Lung (tissue), 11 donors: ENCODE measurements at regions not wholly inside any gene's neighbourhood (a gene's known extent, or its start where the extent isn't known, plus 50 kb on each side); places are given as distances from the start of the nearest gene placed in this dataset.

Experiments used
- ATAC-seq: fragments of 200-7000 bp; cut with Tn5 transposase; one replicate; pipeline ENCODE4 v1.9.1; 2020; ENCODE audit warnings: moderate number of reproducible peaks; ENCODE audit not compliant: insufficient read depth, low FRiP score
- DNase-seq, 3 donors: peaks; one replicate each; pipeline ENCODE4 v3.0.0-alpha.2; 2013 to 2017
- H3K27ac ChIP-seq, 2 donors: one replicate each; pipeline ENCODE4 v1.5.1; 2013; ENCODE audit warnings: mild to moderate bottlenecking in 2 of 2, moderate library complexity in 2 of 2, control low read depth in 1 of 2, inconsistent platforms in 1 of 2, low read depth in 1 of 2, low read length in 1 of 2
- H3K27me3 ChIP-seq, 3 donors: one replicate each; pipeline ENCODE4 v1.5.1; 2013; ENCODE audit warnings: low read length in 2 of 3; ENCODE audit not compliant: control insufficient read depth in 3 of 3, insufficient read depth in 3 of 3
- H3K36me3 ChIP-seq, 4 donors: one replicate each; pipeline ENCODE4 v1.5.1; 2013; ENCODE audit warnings: low read length in 4 of 4, mild to moderate bottlenecking in 1 of 4, moderate library complexity in 1 of 4; ENCODE audit not compliant: control insufficient read depth in 4 of 4, insufficient read depth in 4 of 4
- H3K4me1 ChIP-seq, 5 donors: one replicate each; pipeline ENCODE4 v1.5.1; 2013; ENCODE audit warnings: low read length in 5 of 5, mild to moderate bottlenecking in 2 of 5, moderate library complexity in 1 of 5; ENCODE audit not compliant: control insufficient read depth in 5 of 5, insufficient read depth in 5 of 5
- H3K4me3 ChIP-seq: one replicate; pipeline ENCODE4 v1.5.1; 2013; ENCODE audit warnings: mild to moderate bottlenecking, control low read depth, moderate library complexity
- H3K9ac ChIP-seq, 2 donors: one replicate each; pipeline ENCODE4 v1.5.1; 2013; ENCODE audit warnings: low read length in 2 of 2, control low read depth in 1 of 2; ENCODE audit not compliant: insufficient read depth in 1 of 2
- H3K9me3 ChIP-seq, 4 donors: one replicate each; pipeline ENCODE4 v1.5.1; 2013; ENCODE audit warnings: low read length in 3 of 4, mild to moderate bottlenecking in 1 of 4, moderate library complexity in 1 of 4; ENCODE audit not compliant: control insufficient read depth in 4 of 4, insufficient read depth in 3 of 4
- CTCF ChIP-seq: IDR thresholded peaks from 2 replicates; pipeline ENCODE4 v1.5.1; 2012; ENCODE audit warnings: mild to moderate bottlenecking; ENCODE audit errors: control extremely low read depth, extremely low read depth
- whole genome bisulfite sequencing, 2 donors: extraction: QIAGEN DNeasy Blood & Tissue Kit; methylation state at CpG; one replicate each; pipeline ENCODE4 v1.1.7; 2013; 5-methylcytosine and 5-hydroxymethylcytosine counted together
- donor health status: control.
- donor health status: control.
- donor health status: Bipolar disorder and iron deficiency.
- donor health status: healthy.
- donor health status: DM: yes; HTN: yes; CAD: no.

- WGBS, 2 donors, result 52 to 66% methylated on average over 6 of the region's 6 CpGs
- Histone ChIP-seq H3K27me3 (peaks cover 0 to 4% (median 0%) of the 10 kb centered on the region in 3 donors), H3K4me1 (peaks cover 0 to 3% (median 0%) of the 10 kb centered on the region in 5 donors), H3K36me3 (no peaks in the 10 kb centered on the region), H3K9ac (no peak overlapping the region), H3K27ac (no peak overlapping the region), H3K4me3 (no peak overlapping the region), H3K9me3 (no peaks in the 10 kb centered on the region)
- DNase-seq, result no peak
- ATAC-seq, result no peak
- no peak for TF ChIP-seq CTCF
These were observed 106.9 kb upstream of the SLC8A1 start for GRCh38 chr2:40558761-40559160.

- 91 to 95% methylated on average over 2 of the region's 2 CpGs for WGBS, 2 donors
- no peak overlapping the region for H3K4me3 ChIP-seq
- DNase-seq, result no peak
- peaks cover 0 to 3% (median 0%) of the 10 kb centered on the region in 5 donors for H3K4me1 ChIP-seq
- no peaks in the 10 kb centered on the region for H3K36me3 ChIP-seq
- no peak for ATAC-seq
- TF ChIP-seq CTCF, result no peak
- H3K27me3 ChIP-seq, result peaks cover 0 to 4% (median 0%) of the 10 kb centered on the region in 3 donors
- H3K9ac ChIP-seq, result no peak overlapping the region
- H3K27ac ChIP-seq, result no peak overlapping the region
- no peaks in the 10 kb centered on the region for H3K9me3 ChIP-seq
These were observed 107.3 kb upstream of the SLC8A1 start for GRCh38 chr2:40559175-40559574.

GRCh38 chr2:40564184-40564583 is 112.3 kb upstream of the SLC8A1 start:
- Histone ChIP-seq H3K4me1 (no peaks in the 10 kb centered on the region), H3K9ac (no peak overlapping the region), H3K27me3 (no peaks in the 10 kb centered on the region), H3K27ac (no peak overlapping the region), H3K36me3 (no peaks in the 10 kb centered on the region), H3K9me3 (no peaks in the 10 kb centered on the region), H3K4me3 (no peak overlapping the region)
- WGBS, 2 donors, result 34 to 37% methylated on average over 2 of the region's 2 CpGs
- ATAC-seq, result no peak
- no peak for TF ChIP-seq CTCF
- no peak for DNase-seq

GRCh38 chr2:40579247-40579646 is 127.4 kb upstream of the SLC8A1 start:
- no peaks in the 10 kb centered on the region for H3K36me3 ChIP-seq
- DNase-seq (no peak), ATAC-seq (no peak)
- no peaks in the 10 kb centered on the region for H3K27me3 ChIP-seq
- no peak overlapping the region for H3K27ac ChIP-seq
- no peak overlapping the region for H3K4me3 ChIP-seq
- no peaks in the 10 kb centered on the region for H3K4me1 ChIP-seq
- H3K9ac ChIP-seq, result no peak overlapping the region
- TF ChIP-seq CTCF, result no peak
- H3K9me3 ChIP-seq, result no peaks in the 10 kb centered on the region
- WGBS, 2 donors, result 51 to 87% methylated on average over 1 of the region's 1 CpG
